A673 (cell line): ENCODE measurements at regions not wholly inside any gene's neighbourhood (a gene's known extent, or its start where the extent isn't known, plus 50 kb on each side); places are given as distances from the start of the nearest gene placed in this dataset.

Experiments
- BruUV-seq: library from RNA; stranded (reverse); fragments of 400-500 nt; replicated peaks from 2 replicates; lab custom pipeline; 2021; lab: Mats Ljungman, UMichigan
- CTCF ChIA-PET: fragments of 300-600 bp; sonication (Branson Sonifier 250); formaldehyde crosslinking; loops from one replicate; lab custom pipeline; 2022; ENCODE audit warnings: antibody characterized with exemption; lab: Charles Lee
- POLR2A ChIA-PET: fragments of 300-600 bp; sonication (Branson Sonifier 250); formaldehyde crosslinking; loops from one replicate; lab custom pipeline; 2022; ENCODE audit warnings: antibody characterized with exemption; ENCODE audit not compliant: low non-redundant PET; lab: Charles Lee
- DNase-seq: peaks from one replicate; pipeline ENCODE4 v3.0.0-alpha.2; 2015; ENCODE audit warnings: low spot score
- H3K27ac ChIP-seq: fragments of 200-600 bp; sonication (generic); 2 replicates; pipeline ENCODE4 v1.5.1; 2016; ENCODE audit warnings: mixed run types, low read depth, mild to moderate bottlenecking, mixed read lengths, antibody characterized with exemption, low read length; ENCODE audit not compliant: poor library complexity, severe bottlenecking
- H3K27me3 ChIP-seq: fragments of 200-600 bp; sonication (generic); replicated peaks from 2 replicates; pipeline ENCODE4 v1.6.1; 2017; ENCODE audit warnings: mixed run types, low read depth, mild to moderate bottlenecking, mixed read lengths, antibody characterized with exemption, low read length; ENCODE audit not compliant: insufficient read depth, poor library complexity
- H3K36me3 ChIP-seq: fragments of 200-600 bp; sonication (generic); 2 replicates; pipeline ENCODE4 v1.6.1; 2016; ENCODE audit warnings: mixed run types, mild to moderate bottlenecking, mixed read lengths, antibody characterized with exemption, low read length; ENCODE audit not compliant: insufficient read depth, poor library complexity, severe bottlenecking
- H3K4me1 ChIP-seq: fragments of 200-600 bp; sonication (generic); 2 replicates; pipeline ENCODE4 v1.6.1; 2017; ENCODE audit warnings: mixed run types, mild to moderate bottlenecking, mixed read lengths, antibody characterized with exemption, low read length; ENCODE audit not compliant: insufficient read depth, poor library complexity, severe bottlenecking
- H3K4me3 ChIP-seq: fragments of 200-600 bp; sonication (generic); 2 replicates; pipeline ENCODE4 v1.5.1; 2016; ENCODE audit warnings: low read depth, mixed run types, mild to moderate bottlenecking, mixed read lengths, low read length; ENCODE audit not compliant: poor library complexity, severe bottlenecking
- H3K9me3 ChIP-seq: fragments of 200-600 bp; sonication (generic); 2 replicates; pipeline ENCODE4 v1.6.1; 2016; ENCODE audit warnings: mixed run types, low read depth, mild to moderate bottlenecking, mixed read lengths, antibody characterized with exemption, low read length; ENCODE audit not compliant: poor library complexity, severe bottlenecking
- CTCF ChIP-seq: fragments of 300-800, 200-600 bp; sonication (generic); conservative IDR thresholded peaks from 2 replicates; pipeline ENCODE4 v1.5.1; 2017; ENCODE audit warnings: low read depth, mild to moderate bottlenecking, antibody characterized with exemption, low read length, moderate library complexity, mixed read lengths
- EZH2 ChIP-seq: fragments of 200-600 bp; sonication (generic); IDR thresholded peaks from 2 replicates; pipeline ENCODE4 v1.6.1; 2017; ENCODE audit warnings: borderline replicate concordance, low read depth, mild to moderate bottlenecking, mixed read lengths, antibody characterized with exemption, low read length; ENCODE audit not compliant: poor library complexity, severe bottlenecking
- intact Hi-C: fragments of 100-400 bp; cut with micrococcal nuclease; formaldehyde crosslinking; loops from one replicate; pipeline ENCODE4 v1.10.0; 2022; ENCODE audit not compliant: unreplicated experiment

GRCh38 chr12:124149287-124149686 lies 145.6 kb upstream of the RFLNA start:
- TF ChIP-seq EZH2, result no peak
- TF ChIP-seq CTCF, result no peak
- Histone ChIP-seq H3K27ac (no peak overlapping the region), H3K27me3 (no peaks in the 10 kb centered on the region), H3K36me3 (no peaks in the 10 kb centered on the region), H3K9me3 (no peaks in the 10 kb centered on the region), H3K4me3 (no peak overlapping the region), H3K4me1 (peaks cover 12% of the 10 kb centered on the region)
- ChIA-PET POLR2A (no interaction called here), CTCF (no interaction called here)
- intact Hi-C loops, result no loop called here
- BruUV-seq, result no TSS peak
- DNase-seq, result no peak

GRCh38 chr12:124150168-124150567 lies 144.7 kb upstream of the RFLNA start:
- DNase-seq, result peak; percentile 47
- Histone ChIP-seq H3K4me3 (no peak overlapping the region), H3K27me3 (no peaks in the 10 kb centered on the region), H3K36me3 (no peaks in the 10 kb centered on the region), H3K27ac (no peak overlapping the region), H3K4me1 (peaks cover 12% of the 10 kb centered on the region), H3K9me3 (no peaks in the 10 kb centered on the region)
- ChIA-PET CTCF (no interaction called here), POLR2A (no interaction called here)
- BruUV-seq, result no TSS peak
- TF ChIP-seq CTCF (no peak), EZH2 (no peak)
- intact Hi-C loops, result no loop called here

- intact Hi-C loops, result no loop called here
- no TSS peak for BruUV-seq
- H3K27ac ChIP-seq, result no peak overlapping the region
- no peak overlapping the region for H3K4me3 ChIP-seq
- TF ChIP-seq EZH2, result no peak
- no peak for TF ChIP-seq CTCF
- DNase-seq, result no peak
- H3K27me3 ChIP-seq, result no peaks in the 10 kb centered on the region
- ChIA-PET POLR2A (no interaction called here), CTCF (no interaction called here)
- no peaks in the 10 kb centered on the region for H3K9me3 ChIP-seq
- H3K4me1 ChIP-seq, result peaks cover 12% of the 10 kb centered on the region
- no peaks in the 10 kb centered on the region for H3K36me3 ChIP-seq
Measured at GRCh38 chr12:124151583-124151982, 143.3 kb upstream of the RFLNA start.
